ES-I3 (cell line): ENCODE measurements at regions not wholly inside any gene's neighbourhood (a gene's known extent, or its start where the extent isn't known, plus 50 kb on each side); places are given as distances from the start of the nearest gene placed in this dataset.

ENCODE experiments used
- H3K36me3 ChIP-seq: 2 replicates; pipeline ENCODE4 v1.6.1; 2013; ENCODE audit warnings: mild to moderate bottlenecking, low read length, control low read depth, moderate library complexity; ENCODE audit not compliant: insufficient read depth
- H3K4me1 ChIP-seq: 2 replicates; pipeline ENCODE4 v1.6.1; 2013; ENCODE audit warnings: mild to moderate bottlenecking, control low read depth, low read length; ENCODE audit not compliant: insufficient read depth
- H3K9ac ChIP-seq: 2 replicates; pipeline ENCODE4 v1.6.1; 2013; ENCODE audit warnings: low read depth, mild to moderate bottlenecking, low read length, moderate library complexity
- H3K9me3 ChIP-seq: 2 replicates; pipeline ENCODE4 v1.6.1; 2013; ENCODE audit warnings: mild to moderate bottlenecking, low read length, moderate library complexity; ENCODE audit not compliant: control insufficient read depth, insufficient read depth

DNA sequence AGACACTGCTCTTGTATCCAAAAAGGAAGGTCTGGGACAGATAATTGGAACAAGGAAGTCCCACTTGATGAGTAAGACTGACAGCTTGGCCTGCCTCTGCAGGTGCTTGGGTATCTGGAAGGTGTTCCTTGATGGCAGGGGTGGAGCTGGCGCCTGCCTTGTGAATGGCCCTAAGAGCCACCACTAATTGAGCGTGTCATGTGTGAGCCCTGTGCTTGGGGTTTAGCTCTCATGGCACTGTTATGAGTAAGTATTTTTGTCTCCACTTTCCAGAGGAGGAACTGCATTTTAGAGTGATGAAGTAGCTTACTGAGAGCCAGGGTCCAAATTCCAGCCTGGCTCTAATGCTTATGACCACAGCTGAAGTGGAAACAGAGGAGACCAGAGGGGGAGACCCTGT, 71.2 kb upstream of the NECTIN1 start:
- Histone ChIP-seq H3K9ac (no peak overlapping the region), H3K4me1 (peaks cover 30% of the 10 kb centered on the region), H3K36me3 (no peaks in the 10 kb centered on the region), H3K9me3 (no peaks in the 10 kb centered on the region)

DNA sequence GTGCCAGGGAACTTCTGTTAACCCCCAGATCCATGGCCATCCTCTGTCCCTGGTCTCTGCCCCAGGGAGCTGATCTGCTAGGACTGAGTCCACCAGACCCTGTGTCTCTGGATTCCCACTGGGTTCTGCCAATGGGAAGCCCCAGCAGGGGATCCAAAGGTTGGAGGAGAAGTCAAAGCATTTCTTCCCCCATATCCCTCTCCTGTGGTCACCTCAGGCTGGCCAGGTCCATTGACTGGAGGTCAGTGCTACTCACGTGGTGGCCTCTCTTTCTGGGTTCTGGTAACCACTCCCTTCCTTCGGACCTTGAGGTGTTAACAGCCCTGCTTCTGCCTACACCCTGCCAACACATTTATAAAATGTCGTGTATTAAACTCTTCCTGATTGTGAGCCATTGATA, 69.7 kb upstream of the NECTIN1 start:
- no peaks in the 10 kb centered on the region for H3K36me3 ChIP-seq
- H3K9me3 ChIP-seq, result no peaks in the 10 kb centered on the region

DNA sequence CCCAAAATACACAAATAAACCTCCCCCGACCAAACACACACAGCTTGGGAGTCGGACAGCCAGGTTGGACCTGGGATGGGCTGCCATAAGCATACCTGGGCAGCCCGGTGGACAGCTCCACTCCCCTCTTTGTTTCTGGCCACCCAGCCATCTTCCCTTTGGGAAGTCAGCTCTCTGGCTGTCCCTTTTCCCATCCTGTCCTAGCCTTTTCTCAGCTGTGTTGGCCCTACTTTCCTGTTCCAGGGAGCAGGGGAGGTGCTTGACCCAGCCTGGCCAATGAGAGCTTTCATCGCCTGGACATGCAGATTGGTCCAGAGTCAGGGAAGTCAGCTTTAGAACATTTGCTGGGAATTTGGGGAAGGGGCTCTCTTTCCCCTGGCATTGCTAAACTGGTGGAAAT, 68.7 kb upstream of the NECTIN1 start:
- peaks cover 47% of the 10 kb centered on the region for H3K4me1 ChIP-seq
- no peak overlapping the region for H3K9ac ChIP-seq
- H3K36me3 ChIP-seq, result no peaks in the 10 kb centered on the region
- no peaks in the 10 kb centered on the region for H3K9me3 ChIP-seq

More for the DNA sequence above, 69.7 kb upstream of the NECTIN1 start:
- Histone ChIP-seq H3K4me1 (peaks cover 40% of the 10 kb centered on the region), H3K9ac (no peak overlapping the region)

DNA sequence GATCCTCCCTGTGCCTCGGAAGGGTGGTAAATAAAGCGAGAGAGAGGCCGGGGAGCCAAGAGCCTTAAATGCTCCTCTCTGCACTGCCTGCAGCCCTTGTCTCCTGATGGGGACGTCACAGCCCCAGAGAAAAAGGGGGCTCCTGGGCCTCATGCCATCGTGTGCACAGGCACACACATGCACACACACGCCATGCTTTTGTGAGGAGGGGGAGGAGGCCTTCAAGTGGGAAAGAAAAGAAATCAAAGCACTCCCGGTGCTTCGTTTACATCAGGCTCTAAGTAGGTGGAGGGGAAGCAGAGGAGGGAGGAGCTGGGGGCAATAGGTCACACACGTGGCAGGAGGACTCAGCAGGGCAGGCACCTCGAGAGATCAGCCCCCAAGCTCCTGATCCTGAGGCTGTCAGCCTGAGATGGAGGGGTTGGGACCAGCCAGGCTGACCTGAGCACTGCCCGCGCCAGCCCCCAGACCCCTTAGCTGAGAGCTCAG, 68.2 kb upstream of the NECTIN1 start:
- no peak overlapping the region for H3K9ac ChIP-seq
- no peaks in the 10 kb centered on the region for H3K9me3 ChIP-seq
- peaks cover 47% of the 10 kb centered on the region for H3K4me1 ChIP-seq
- no peaks in the 10 kb centered on the region for H3K36me3 ChIP-seq

DNA sequence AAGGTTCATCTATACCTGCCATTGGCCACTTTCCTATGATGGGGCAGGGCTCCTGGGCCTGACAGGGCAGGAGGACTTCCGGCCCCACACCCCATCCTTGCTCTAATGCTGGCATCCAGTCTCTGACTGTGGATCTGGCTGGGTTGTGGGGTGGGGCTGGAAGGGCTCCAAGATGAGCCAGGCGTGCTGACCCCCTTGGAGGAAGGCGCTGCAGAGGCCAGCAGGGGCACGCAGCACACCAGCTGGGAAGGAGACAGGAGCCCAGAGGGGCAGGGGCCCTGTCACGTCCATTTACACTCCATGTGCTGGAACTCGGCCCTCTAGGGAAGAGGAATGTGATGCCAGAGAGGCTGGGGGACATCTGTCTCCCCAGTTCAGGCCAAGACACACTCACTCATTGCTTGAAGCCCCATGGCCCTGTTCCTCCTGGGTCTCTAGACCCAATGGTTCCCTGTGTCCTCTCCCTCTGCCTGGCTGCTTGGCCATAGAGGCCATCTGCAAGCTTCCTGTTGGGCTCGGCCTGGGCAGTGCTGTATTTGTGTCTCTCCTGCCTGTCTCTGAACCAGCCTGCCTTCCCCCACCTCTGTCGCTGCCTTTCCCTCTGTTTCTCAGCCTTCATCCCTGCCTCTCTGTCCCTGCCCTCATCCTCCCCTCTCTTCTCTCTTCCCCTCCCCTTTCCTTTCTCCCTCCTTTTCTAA, 67.5 kb upstream of the NECTIN1 start:
- Histone ChIP-seq H3K4me1 (peaks cover 53% of the 10 kb centered on the region), H3K9me3 (no peaks in the 10 kb centered on the region), H3K36me3 (no peaks in the 10 kb centered on the region), H3K9ac (no peak overlapping the region)

DNA sequence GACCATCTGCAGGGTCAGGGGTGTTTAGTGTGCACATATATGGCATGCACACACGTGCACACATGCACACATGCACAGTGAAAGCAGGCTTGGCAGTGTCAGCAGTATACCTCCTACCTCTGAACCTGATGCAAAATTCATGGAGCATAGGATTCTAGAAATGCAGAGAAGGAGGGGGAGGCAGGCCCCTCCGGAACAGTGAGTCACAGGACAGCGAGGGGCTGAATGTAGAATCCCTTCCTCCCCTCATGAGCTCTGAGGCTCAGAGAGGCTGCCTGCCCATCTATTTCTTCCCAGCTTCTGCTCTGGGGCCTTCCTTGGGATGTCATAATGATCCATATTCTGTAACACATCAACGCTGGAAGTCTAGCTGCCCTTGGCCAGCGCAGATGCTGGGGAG, 66.7 kb upstream of the NECTIN1 start:
- Histone ChIP-seq H3K4me1 (peaks cover 61% of the 10 kb centered on the region), H3K9ac (no peak overlapping the region), H3K36me3 (no peaks in the 10 kb centered on the region), H3K9me3 (no peaks in the 10 kb centered on the region)

DNA sequence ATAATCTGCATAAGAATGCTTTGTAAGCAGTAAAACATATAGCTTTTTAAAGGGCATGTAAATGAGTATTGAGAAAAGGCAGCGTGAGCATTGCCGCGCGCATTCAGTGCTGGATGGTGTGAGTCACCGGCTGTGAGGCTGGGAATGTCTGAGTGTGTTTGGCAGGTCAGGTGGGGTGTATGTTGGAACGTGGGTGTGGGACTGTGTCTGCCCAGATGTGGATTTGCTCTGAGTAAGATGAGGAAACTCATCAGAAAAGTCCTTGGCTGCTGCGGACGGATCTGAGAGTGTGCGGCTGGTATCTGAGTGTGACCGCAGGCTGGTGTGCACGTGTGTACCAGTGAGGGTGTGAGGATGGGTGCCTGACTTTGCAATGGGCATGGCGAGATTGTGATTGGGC, 66.2 kb upstream of the NECTIN1 start:
- H3K4me1 ChIP-seq, result peaks cover 66% of the 10 kb centered on the region
- no peaks in the 10 kb centered on the region for H3K9me3 ChIP-seq
- H3K36me3 ChIP-seq, result no peaks in the 10 kb centered on the region
- H3K9ac ChIP-seq, result no peak overlapping the region

DNA sequence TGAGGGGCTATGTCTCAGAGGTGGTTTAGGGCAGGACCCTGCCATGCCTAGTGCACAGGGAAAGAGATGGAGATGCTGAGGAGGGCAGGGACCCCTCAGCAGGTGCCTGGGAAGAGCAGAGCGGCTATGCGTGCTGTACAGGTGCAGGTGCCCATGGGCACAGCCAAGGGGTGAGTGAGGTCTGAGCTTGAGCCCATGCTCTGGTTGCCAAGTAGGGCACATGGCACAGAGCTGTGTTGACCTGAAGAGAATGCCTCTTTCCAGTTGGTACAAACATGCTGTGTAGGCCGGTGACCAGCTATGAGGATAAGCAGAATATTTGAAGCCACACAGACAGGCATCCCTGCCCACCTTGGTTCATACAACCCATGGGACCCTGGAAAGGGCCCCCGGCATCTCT, 65.8 kb upstream of the NECTIN1 start:
- Histone ChIP-seq H3K36me3 (no peaks in the 10 kb centered on the region), H3K9me3 (no peaks in the 10 kb centered on the region), H3K4me1 (peaks cover 66% of the 10 kb centered on the region), H3K9ac (no peak overlapping the region)

DNA sequence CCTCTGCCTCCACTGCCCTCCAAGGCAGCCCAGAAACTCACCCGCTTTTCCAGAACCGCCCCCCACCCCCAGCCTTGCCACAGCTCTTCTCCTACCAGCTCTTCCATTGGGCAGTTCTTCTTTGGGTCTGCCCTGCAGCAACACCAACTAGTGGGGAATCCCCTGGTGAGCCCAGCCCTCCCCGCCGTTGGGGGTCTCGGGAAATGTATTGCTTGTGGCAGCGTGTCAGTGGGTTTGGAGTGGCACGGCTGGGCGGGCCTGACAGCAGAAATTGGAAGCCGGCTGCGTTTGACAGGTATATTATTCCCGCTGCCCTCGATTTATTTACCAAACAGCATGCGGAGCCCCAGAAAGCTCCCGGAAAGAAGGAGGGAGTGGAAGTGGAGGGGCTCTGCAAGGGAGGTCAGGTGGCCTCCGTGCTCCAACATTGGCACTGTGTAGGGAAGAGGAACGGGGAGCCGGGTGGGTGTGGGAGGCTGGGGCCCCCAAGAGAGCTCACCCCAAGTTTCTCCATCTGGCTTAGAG, 65.2 kb upstream of the NECTIN1 start:
- Histone ChIP-seq H3K4me1 (peaks cover 66% of the 10 kb centered on the region), H3K9me3 (no peaks in the 10 kb centered on the region), H3K9ac (no peak overlapping the region), H3K36me3 (no peaks in the 10 kb centered on the region)

DNA sequence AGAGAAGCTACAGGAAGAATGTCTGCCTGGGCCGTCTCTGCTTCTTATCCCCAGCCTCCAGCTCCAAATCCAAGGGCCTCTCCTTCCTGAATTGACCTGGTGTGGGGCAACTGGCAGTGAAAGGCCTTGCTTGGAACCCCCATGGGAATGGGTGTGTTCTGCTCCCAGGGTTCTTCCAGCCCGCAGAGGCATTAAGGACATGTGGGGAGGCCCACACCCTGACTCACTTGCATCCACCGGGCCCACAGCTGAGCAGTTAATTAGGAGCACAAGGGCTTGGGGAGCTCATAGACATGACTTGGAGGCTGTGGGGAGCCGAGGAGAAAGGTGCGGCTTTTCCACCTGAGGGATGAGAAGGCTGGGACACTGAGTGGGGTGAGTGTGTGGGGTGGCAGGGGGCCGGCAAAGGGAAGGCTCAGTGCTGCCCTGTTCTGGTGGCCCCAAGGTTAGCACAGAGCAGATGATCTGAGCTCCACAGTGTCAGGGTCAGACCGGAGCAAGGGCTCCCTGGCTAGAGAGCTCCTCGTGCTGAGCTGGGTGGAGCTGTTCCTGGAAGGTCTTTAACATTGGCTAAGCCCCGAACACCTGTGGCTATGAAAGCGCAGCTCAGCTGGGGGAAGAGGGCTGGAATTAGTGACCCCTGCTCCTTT, 64.5 kb upstream of the NECTIN1 start:
- no peaks in the 10 kb centered on the region for H3K9me3 ChIP-seq
- peaks cover 66% of the 10 kb centered on the region for H3K4me1 ChIP-seq
- no peak overlapping the region for H3K9ac ChIP-seq
- no peaks in the 10 kb centered on the region for H3K36me3 ChIP-seq

DNA sequence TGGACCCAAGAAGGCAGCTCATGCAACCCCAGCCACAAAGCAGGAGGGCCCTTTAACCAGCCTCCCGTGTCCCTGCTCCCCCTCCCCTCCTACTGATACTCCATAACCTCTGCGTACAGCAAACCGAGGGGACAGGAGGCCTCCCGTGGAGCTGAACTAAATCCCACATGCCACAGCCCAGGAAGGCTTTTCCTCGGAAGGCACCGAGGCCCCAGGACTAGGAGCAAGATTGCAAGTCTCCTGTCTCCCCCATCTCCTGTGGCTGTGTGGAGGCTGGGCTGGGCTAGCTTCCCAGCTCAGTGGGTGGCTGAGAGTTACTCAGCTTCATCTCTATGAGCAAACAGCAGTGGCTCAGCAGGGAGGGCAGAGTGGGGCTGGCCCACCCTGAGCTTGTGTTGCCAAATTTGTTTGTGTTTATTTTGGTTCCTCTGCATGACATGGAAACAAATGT, 62.7 kb upstream of the NECTIN1 start:
- H3K9me3 ChIP-seq, result no peaks in the 10 kb centered on the region
- no peak overlapping the region for H3K9ac ChIP-seq
- peaks cover 52% of the 10 kb centered on the region for H3K4me1 ChIP-seq
- H3K36me3 ChIP-seq, result no peaks in the 10 kb centered on the region

DNA sequence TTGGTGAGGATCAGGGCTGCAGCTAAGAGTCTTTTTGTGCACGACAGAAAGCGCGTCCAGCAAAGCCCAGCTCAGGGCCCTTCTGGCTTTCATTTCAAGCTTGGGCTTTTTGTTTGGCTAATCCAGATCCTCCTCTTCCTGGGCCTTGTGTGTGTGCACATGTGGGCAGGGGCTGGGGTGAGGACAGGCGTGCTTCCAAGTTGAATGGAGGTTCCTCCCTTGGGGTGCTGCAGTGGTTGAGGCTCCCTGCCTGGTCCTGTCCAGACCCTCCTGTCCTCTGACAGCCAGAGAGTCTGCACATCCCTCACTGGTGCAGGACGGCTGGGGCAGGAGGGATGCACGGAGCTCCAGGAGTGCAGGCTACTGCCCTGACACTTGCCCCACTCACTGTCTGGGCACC, 62.0 kb upstream of the NECTIN1 start:
- Histone ChIP-seq H3K4me1 (peaks cover 45% of the 10 kb centered on the region), H3K9ac (no peak overlapping the region)

DNA sequence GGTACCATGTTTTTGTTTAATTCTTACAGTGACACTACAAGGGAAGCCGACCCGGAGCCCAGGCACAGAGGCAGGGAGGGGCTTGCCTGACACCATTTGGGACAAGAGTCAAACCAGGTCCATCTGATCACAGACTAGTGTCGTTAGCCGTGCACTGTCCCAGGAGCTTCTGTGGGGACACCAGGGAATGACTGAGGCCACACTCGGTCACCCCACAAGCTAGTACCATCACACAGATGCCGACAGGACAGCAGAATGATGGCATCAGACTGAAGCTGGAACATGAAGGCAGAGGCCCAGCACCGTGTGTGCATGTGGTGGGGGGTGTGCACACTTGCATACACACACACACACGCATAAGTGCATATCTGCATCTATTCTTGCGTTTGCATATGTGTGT, 61.5 kb upstream of the NECTIN1 start:
- Histone ChIP-seq H3K9ac (no peak overlapping the region), H3K4me1 (peaks cover 40% of the 10 kb centered on the region), H3K36me3 (no peaks in the 10 kb centered on the region), H3K9me3 (no peaks in the 10 kb centered on the region)

More for the DNA sequence above, 62.0 kb upstream of the NECTIN1 start:
- no peaks in the 10 kb centered on the region for H3K9me3 ChIP-seq
- H3K36me3 ChIP-seq, result no peaks in the 10 kb centered on the region

DNA sequence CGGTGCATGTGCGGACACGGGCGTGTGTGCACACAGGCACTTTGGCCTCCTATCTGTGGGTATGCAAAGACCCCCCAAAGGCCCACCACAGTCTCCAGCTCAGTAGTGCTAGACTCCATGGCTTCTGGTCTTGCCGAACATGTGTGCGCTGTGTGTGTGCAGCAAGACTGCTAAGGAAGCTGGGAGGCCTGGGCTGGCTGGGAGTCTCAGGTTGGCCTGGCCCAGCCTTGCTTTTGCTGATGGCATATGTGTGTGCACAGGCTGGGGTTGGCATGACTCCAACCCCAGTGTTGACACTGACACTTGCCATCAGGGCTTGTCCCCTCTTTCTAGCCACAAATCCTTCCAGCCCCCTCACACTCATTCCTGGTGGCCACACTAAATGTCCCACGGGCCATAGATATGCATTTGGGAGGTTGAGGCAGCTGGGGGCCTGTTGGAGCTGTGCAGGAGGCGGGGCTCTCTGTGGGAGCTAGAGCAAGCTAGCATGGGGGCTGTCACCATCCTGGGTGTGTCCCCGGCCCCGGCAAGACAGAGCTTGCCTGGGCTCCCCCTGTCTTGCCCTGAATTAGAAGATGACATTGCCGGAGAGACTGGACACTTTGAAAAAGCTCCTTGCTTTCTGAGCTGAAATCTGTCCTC, 60.9 kb upstream of the NECTIN1 start:
- Histone ChIP-seq H3K9ac (no peak overlapping the region), H3K36me3 (no peaks in the 10 kb centered on the region)

More for the DNA sequence above, 60.9 kb upstream of the NECTIN1 start:
- H3K4me1 ChIP-seq, result peaks cover 35% of the 10 kb centered on the region
- H3K9me3 ChIP-seq, result no peaks in the 10 kb centered on the region
